GM21526 (cell line): ENCODE measurements at regions not wholly inside any gene's neighbourhood (a gene's known extent, or its start where the extent isn't known, plus 50 kb on each side); places are given as distances from the start of the nearest gene placed in this dataset.

Experiments
- ATAC-seq: cut with Tn5 transposase; IDR thresholded peaks from one replicate; pipeline ENCODE4 v1.9.1; 2021; ENCODE audit warnings: moderate library complexity; ENCODE audit not compliant: unreplicated experiment, low FRiP score

DNA sequence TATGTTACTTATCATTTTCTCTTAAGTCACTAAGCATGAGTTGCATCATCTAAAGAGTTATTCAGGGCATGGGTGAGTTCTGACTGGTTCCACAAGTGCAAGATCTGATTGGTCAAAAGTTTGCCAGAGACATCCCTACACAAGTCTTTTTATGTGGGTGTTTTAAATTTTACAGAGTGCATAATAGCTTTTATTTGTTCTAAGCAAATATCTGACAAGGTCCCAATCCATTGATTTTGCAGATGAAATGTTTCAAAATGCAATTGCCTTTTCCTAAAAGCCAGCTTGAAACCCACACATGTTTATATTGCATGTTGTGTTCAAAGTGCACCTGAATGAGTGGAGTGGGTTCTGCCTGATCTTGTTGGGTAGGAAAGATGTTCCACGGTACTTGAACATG is 101.7 kb upstream of the PAX6 start:
- no peak for ATAC-seq

DNA sequence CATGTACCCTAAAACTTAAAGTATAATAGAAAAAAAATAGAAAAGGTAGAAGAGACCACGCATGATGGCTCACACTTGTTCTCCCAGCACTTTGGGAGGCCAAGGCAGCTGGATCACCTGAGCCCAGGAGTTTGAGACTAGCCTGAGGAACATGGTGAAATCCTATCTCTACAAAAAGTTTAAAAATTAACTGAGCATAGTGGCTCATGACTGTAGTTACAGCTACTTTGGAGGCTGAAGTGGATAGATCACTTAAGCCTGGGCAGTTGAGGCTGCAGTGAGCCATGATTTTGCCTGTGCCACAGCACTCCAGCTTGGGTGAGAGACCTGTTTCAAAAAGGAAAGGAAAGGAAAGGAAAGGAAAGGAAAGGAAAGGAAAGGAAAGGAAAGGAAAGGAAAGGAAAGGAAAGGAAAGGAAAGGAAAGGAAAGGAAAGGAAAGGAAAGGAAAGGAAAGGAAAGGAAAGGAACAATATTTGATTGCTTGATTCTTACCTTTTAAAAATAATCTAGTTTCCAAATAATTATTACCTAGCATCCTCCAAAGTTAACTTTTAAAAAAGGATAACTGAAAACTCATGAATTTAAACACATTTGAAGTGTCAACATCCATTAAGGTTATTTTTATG is 99.9 kb upstream of the PAX6 start:
- no peak for ATAC-seq

- ATAC-seq, result no peak
Observed at GRCh38 chr11:31903225-31904074, 92.3 kb upstream of the PAX6 start.

GRCh38 chr11:31902706-31903105 is 91.6 kb upstream of the PAX6 start:
- ATAC-seq, result no peak

- ATAC-seq, result no peak
Observed at GRCh38 chr11:31895926-31896325, 84.8 kb upstream of the PAX6 start.

GRCh38 chr11:31887180-31887579 is 76.1 kb upstream of the PAX6 start:
- ATAC-seq, result no peak

GRCh38 chr11:31884080-31884479 is 73.0 kb upstream of the PAX6 start:
- no peak for ATAC-seq

GRCh38 chr11:31883435-31883834 is 72.3 kb upstream of the PAX6 start:
- ATAC-seq, result no peak

DNA sequence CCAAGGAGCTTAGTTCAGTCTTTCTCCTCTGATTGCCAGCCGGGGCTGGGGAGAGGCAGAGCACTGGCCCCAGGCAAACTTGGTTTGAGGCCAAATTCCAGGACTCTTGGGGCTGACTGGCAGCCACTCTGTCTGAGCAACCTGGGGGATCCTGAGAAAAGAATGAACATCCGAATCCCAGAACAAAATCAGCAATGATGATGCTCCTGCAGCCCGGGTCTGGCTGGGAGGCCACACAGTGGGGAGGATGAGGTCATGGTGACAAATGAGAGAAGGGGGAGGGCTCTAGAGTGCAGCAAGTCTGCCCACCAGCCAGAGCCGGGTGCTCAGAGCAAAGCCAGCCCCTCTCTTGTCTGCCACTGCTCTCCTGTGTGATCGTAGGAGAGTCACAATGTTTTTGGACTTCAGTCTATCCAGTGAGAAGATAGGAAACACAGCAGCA is 71.8 kb upstream of the PAX6 start:
- ATAC-seq, result no peak

GRCh38 chr11:31881825-31882224 is 70.7 kb upstream of the PAX6 start:
- no peak for ATAC-seq

GRCh38 chr11:31879681-31880080 is 68.6 kb upstream of the PAX6 start:
- ATAC-seq, result no peak

- no peak for ATAC-seq
Observed at GRCh38 chr11:31877863-31878262, 66.7 kb upstream of the PAX6 start.

DNA sequence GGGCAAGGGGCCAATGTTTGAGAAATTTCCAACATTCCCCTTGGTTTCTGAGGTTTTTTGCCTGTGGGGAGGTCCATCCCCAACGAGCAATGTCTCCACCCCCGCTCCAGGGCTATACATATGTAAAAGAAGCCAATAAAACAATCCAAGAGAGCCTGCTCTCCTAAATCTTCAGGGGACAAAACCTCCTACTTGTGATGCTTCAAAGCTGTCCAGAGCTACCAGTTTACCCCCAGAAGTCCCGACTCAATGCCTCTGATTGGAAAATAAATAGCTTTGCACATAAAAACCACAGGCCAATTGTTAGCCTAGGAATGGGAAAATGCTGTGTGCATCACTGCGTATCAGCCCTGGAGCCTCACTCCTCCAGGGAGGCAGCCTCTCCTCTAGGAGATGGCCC is 66.0 kb upstream of the PAX6 start:
- ATAC-seq, result no peak

GRCh38 chr11:31875866-31876560 is 64.9 kb upstream of the PAX6 start:
- ATAC-seq, result no peak

GRCh38 chr11:31874631-31875191 is 63.6 kb upstream of the PAX6 start:
- ATAC-seq, result no peak

- no peak for ATAC-seq
Observed at GRCh38 chr11:31873124-31873523, 62.0 kb upstream of the PAX6 start.

- ATAC-seq, result no peak
Observed at GRCh38 chr11:31872076-31872443, 60.9 kb upstream of the PAX6 start.

DNA sequence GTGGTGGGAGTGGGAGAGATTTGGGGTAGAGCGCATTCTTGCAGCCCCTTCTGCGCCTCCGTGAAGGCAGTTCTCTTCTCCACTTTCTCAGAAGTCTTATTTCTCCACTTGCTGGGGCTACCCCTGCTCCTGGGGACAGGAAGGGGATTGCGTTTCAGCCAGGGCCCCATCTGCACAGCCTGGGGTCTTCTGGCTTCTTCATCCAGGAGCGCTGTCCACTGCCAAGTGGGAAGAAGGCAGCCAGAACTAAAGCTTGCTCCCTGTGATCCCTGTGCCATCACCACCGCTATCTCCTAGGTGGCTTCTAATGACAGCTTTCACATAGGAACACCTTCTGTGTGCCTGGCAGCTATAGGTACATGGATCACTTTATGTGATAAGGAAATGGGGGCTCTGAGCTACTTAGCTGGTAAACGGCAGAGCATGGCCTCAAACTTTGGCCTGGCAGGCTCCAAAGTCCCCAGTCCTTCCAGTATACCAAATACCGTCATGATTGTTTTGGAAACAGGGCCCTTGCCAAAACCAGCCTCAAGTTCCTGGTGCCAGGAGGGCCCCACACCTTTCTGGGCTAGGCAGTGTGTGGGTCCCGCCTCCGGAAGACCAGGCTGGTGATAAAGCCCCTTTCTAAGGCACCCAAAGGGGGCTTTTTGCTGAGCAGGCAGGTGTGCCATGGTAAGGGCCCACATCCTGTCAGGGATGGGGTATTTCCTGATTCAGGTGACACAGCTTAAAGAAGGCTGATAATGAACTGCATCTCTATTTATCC is 60.4 kb upstream of the PAX6 start:
- ATAC-seq, result no peak

- ATAC-seq, result no peak
Observed at GRCh38 chr11:31870609-31871309, 59.6 kb upstream of the PAX6 start.

- ATAC-seq, result no peak
Observed at GRCh38 chr11:31869986-31870385, 58.9 kb upstream of the PAX6 start.
